ENCODE measurements at regions not wholly inside any gene's neighbourhood (a gene's known extent, or its start where the extent isn't known, plus 50 kb on each side); places are given as distances from the start of the nearest gene placed in this dataset.

- TF ChIP-seq CTCF (conservative IDR thresholded peaks at IDR 0.05; ENCODE audit: low read length), result no peak
- no peak for TF ChIP-seq EZH2phosphoT487 (IDR thresholded peaks at IDR 0.05; ENCODE audit: borderline replicate concordance)
Measured at GRCh38 chr9:118635416-118635815, 733.8 kb downstream of the BRINP1 start.
